Testis (tissue), 2 donors: ENCODE measurements at regions not wholly inside any gene's neighbourhood (a gene's known extent, or its start where the extent isn't known, plus 50 kb on each side); places are given as distances from the start of the nearest gene placed in this dataset.

Experiments used
- CTCF ChIP-seq, 3 experiments: fragments of 450-650 bp in 2 of 3; fragments of 200-600 bp in 1 of 3; sonication (generic) in 1 of 3; IDR thresholded peaks; one replicate each; pipeline ENCODE4 v1.5.1; 2016 to 2019; ENCODE audit warnings: antibody characterized with exemption in 3 of 3, mild to moderate bottlenecking in 2 of 3, moderate library complexity in 1 of 3
- POLR2A ChIP-seq: fragments of 450-650 bp; IDR thresholded peaks from one replicate; pipeline ENCODE4 v1.6.1; 2017; ENCODE audit warnings: antibody characterized with exemption, mild to moderate bottlenecking, moderate library complexity

GRCh38 chr1:181918880-181919525 is 142.5 kb downstream of the ZNF648 start:
- TF ChIP-seq CTCF (IDR thresholded peaks at IDR 0.05), result no peak
- TF ChIP-seq POLR2A, result no peak
